ENCODE measurements at regions not wholly inside any gene's neighbourhood (a gene's known extent, or its start where the extent isn't known, plus 50 kb on each side); places are given as distances from the start of the nearest gene placed in this dataset. TPM values are rescaled to one million over a fixed set of nuclear protein-coding genes. Genes with fewer than 3 reads are reported as not detected.

- no peaks in the 10 kb centered on the region for H3K27me3 ChIP-seq
Observed at GRCh38 chr9:33742519-33742918, 52.8 kb upstream of the PRSS3 start.

More at GRCh38 chr9:33742519-33742918, 52.8 kb upstream of the PRSS3 start:
- H3K27ac ChIP-seq: no peak overlapping the region
- H3K4me1 ChIP-seq: no peaks in the 10 kb centered on the region
- 76 to 79% methylated on average over 2 of the region's 2 CpGs for WGBS, 2 donors
- TF ChIP-seq POLR2A (IDR thresholded peaks at IDR 0.05): no peak
- no peak for TF ChIP-seq EP300 (IDR thresholded peaks at IDR 0.05)
- TF ChIP-seq CTCF (IDR thresholded peaks at IDR 0.05): no peak
- DNase-seq (ENCODE audit: low spot score in 2 of 2): no peak
- no peak overlapping the region for H3K4me3 ChIP-seq
- H3K9me3 ChIP-seq: peaks cover 0 to 19% (median 2%) of the 10 kb centered on the region in 4 donors
- no peaks in the 10 kb centered on the region for H3K36me3 ChIP-seq

Small RNAs in the stretch of these regions (small RNA-seq; reads per million reads assigned to genes)
- not detected for gene TRBV22OR9-2
- gene TRBV26OR9-2: not detected
